Endodermal cell (in vitro differentiated cells): ENCODE measurements at regions not wholly inside any gene's neighbourhood (a gene's known extent, or its start where the extent isn't known, plus 50 kb on each side); places are given as distances from the start of the nearest gene placed in this dataset.

ENCODE experiments used
- DNase-seq: peaks from one replicate; pipeline ENCODE4 v3.0.0-alpha.2; 2017
- H3K27ac ChIP-seq: 2 replicates; pipeline ENCODE4 v1.5.1; 2013; ENCODE audit warnings: mild to moderate bottlenecking, low read depth, low read length, moderate library complexity
- H3K27me3 ChIP-seq: 2 replicates; pipeline ENCODE4 v1.6.1; 2013; ENCODE audit warnings: mild to moderate bottlenecking, low read length, moderate library complexity; ENCODE audit not compliant: insufficient read depth, control insufficient read depth, poor library complexity, severe bottlenecking
- H3K36me3 ChIP-seq: 2 replicates; pipeline ENCODE4 v1.7.0; 2013; ENCODE audit warnings: mild to moderate bottlenecking, low read length, moderate library complexity; ENCODE audit not compliant: control insufficient read depth, insufficient read depth
- H3K4me1 ChIP-seq: one replicate; pipeline ENCODE4 v1.7.0; 2013; ENCODE audit warnings: low read length; ENCODE audit not compliant: control insufficient read depth, insufficient read depth
- H3K4me3 ChIP-seq: 2 replicates; pipeline ENCODE4 v1.5.1; 2013; ENCODE audit warnings: mild to moderate bottlenecking, low read length, moderate library complexity
- H3K9ac ChIP-seq: 2 replicates; pipeline ENCODE4 v1.6.1; 2013; ENCODE audit warnings: mild to moderate bottlenecking, low read length, moderate library complexity; ENCODE audit not compliant: poor library complexity, severe bottlenecking; ENCODE audit errors: extremely low read depth
- H3K9me3 ChIP-seq: 2 replicates; pipeline ENCODE4 v1.6.1; 2013; ENCODE audit warnings: mild to moderate bottlenecking, low read length, moderate library complexity; ENCODE audit not compliant: control insufficient read depth
- H3K27ac Mint-ChIP-seq: 2 replicates; pipeline ENCODE4 v1.8.0; 2020; ENCODE audit warnings: mixed read lengths
- H3K27me3 Mint-ChIP-seq: 2 replicates; pipeline ENCODE4 v1.8.0; 2021; ENCODE audit warnings: mild to moderate bottlenecking, mixed read lengths; ENCODE audit not compliant: insufficient read depth
- H3K36me3 Mint-ChIP-seq: 2 replicates; pipeline ENCODE4 v1.8.0; 2020; ENCODE audit warnings: low read depth, mixed read lengths
- H3K4me1 Mint-ChIP-seq: 2 replicates; pipeline ENCODE4 v1.8.0; 2020; ENCODE audit warnings: mixed read lengths
- H3K4me3 Mint-ChIP-seq: 2 replicates; pipeline ENCODE4 v1.8.0; 2020; ENCODE audit warnings: mild to moderate bottlenecking, moderate library complexity, mixed read lengths
- H3K9me3 Mint-ChIP-seq: 2 replicates; pipeline ENCODE4 v1.8.0; 2020; ENCODE audit warnings: mild to moderate bottlenecking, mixed read lengths
- whole genome bisulfite sequencing, 2 experiments: methylation state at CpG; one replicate each; pipeline versions ENCODE4 v1.1.5 to v1.1.7; 2013; ENCODE audit warnings: missing lambda C conversion rate in 2 of 2, mixed read lengths in 1 of 2; ENCODE audit not compliant: insufficient coverage in 1 of 2, insufficient read length in 1 of 2; 5-methylcytosine and 5-hydroxymethylcytosine counted together
- TF ChIP-seq, protein P1 (sequence below): fragments of 200-600 bp; sonication (generic); conservative IDR thresholded peaks from 2 replicates; pipeline ENCODE4 v1.5.0; 2021; ENCODE audit warnings: antibody characterized with exemption, mild to moderate bottlenecking

DNA sequence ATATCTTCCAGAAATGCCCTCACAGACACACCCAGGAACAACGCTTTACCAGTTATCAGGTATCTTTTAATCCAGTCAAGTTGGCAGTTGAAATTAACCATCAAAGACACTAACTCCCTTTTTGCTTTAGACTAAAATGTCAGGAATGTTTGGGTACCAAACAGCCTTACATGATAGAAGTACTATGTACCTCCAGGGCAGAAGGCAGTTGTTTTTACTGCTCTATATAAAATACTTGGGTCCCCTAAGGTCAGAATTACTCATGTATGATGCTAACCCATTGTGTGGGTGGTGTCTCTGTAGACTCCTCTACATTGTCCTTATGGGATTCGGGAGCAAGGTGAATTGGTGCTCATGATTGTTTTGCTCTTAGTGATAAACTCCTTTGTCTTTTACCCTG lies 492.5 kb upstream of the FLRT2 start:
- Mint-ChIP-seq H3K4me3 (no peak overlapping the region), H3K36me3 (no peaks in the 10 kb centered on the region), H3K27ac (no peak overlapping the region), H3K27me3 (no peaks in the 10 kb centered on the region), H3K4me1 (no peaks in the 10 kb centered on the region), H3K9me3 (no peaks in the 10 kb centered on the region)
- TF ChIP-seq, protein P1, sequence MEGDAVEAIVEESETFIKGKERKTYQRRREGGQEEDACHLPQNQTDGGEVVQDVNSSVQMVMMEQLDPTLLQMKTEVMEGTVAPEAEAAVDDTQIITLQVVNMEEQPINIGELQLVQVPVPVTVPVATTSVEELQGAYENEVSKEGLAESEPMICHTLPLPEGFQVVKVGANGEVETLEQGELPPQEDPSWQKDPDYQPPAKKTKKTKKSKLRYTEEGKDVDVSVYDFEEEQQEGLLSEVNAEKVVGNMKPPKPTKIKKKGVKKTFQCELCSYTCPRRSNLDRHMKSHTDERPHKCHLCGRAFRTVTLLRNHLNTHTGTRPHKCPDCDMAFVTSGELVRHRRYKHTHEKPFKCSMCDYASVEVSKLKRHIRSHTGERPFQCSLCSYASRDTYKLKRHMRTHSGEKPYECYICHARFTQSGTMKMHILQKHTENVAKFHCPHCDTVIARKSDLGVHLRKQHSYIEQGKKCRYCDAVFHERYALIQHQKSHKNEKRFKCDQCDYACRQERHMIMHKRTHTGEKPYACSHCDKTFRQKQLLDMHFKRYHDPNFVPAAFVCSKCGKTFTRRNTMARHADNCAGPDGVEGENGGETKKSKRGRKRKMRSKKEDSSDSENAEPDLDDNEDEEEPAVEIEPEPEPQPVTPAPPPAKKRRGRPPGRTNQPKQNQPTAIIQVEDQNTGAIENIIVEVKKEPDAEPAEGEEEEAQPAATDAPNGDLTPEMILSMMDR, result no peak
- WGBS, 2 experiments, result 97 to 100% methylated on average over 1 to 2 of the region's 2 CpGs
- H3K27me3 ChIP-seq, result no peaks in the 10 kb centered on the region
- no peak overlapping the region for H3K9ac ChIP-seq
- no peak overlapping the region for H3K27ac ChIP-seq
- no peak for DNase-seq
- no peaks in the 10 kb centered on the region for H3K4me1 ChIP-seq
- H3K9me3 ChIP-seq, result no peaks in the 10 kb centered on the region
- H3K36me3 ChIP-seq, result no peaks in the 10 kb centered on the region
- no peak overlapping the region for H3K4me3 ChIP-seq

- Histone ChIP-seq H3K27ac (no peak overlapping the region), H3K4me3 (no peak overlapping the region), H3K36me3 (no peaks in the 10 kb centered on the region), H3K9me3 (no peaks in the 10 kb centered on the region), H3K4me1 (no peaks in the 10 kb centered on the region), H3K9ac (no peak overlapping the region), H3K27me3 (no peaks in the 10 kb centered on the region)
- Mint-ChIP-seq H3K27me3 (no peaks in the 10 kb centered on the region), H3K4me1 (no peaks in the 10 kb centered on the region), H3K4me3 (no peak overlapping the region), H3K27ac (no peak overlapping the region), H3K36me3 (no peaks in the 10 kb centered on the region), H3K9me3 (no peaks in the 10 kb centered on the region)
- TF ChIP-seq, protein P1, result no peak
- 90 to 98% methylated on average over 6 to 7 of the region's 7 CpGs for WGBS, 2 experiments
- DNase-seq, result no peak
Measured at GRCh38 chr14:85038526-85039352, 491.2 kb upstream of the FLRT2 start.

DNA sequence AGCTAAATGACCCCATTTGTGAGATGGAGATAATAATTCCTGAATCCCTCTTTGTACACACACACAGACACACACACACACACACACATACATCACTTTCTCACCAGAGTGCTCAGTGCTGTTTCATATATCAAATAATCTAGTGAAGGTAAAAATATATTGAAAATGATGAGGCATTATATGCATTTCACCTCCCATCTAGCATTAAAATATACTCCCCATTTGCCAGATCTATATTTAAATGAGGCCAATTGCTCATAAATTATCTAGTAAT lies 490.7 kb upstream of the FLRT2 start:
- no peaks in the 10 kb centered on the region for H3K36me3 Mint-ChIP-seq
- no peak overlapping the region for H3K27ac ChIP-seq
- H3K9me3 ChIP-seq, result no peaks in the 10 kb centered on the region
- H3K9me3 Mint-ChIP-seq, result no peaks in the 10 kb centered on the region
- DNase-seq, result no peak
- H3K4me3 ChIP-seq, result no peak overlapping the region
- H3K4me1 ChIP-seq, result no peaks in the 10 kb centered on the region
- no peak overlapping the region for H3K4me3 Mint-ChIP-seq
- H3K27ac Mint-ChIP-seq, result no peak overlapping the region
- no peaks in the 10 kb centered on the region for H3K36me3 ChIP-seq
- H3K9ac ChIP-seq, result no peak overlapping the region
- TF ChIP-seq, protein P1, result no peak
- no peaks in the 10 kb centered on the region for H3K27me3 Mint-ChIP-seq
- no peaks in the 10 kb centered on the region for H3K4me1 Mint-ChIP-seq
- H3K27me3 ChIP-seq, result no peaks in the 10 kb centered on the region
